DND-41 (cell line): ENCODE measurements at regions not wholly inside any gene's neighbourhood (a gene's known extent, or its start where the extent isn't known, plus 50 kb on each side); places are given as distances from the start of the nearest gene placed in this dataset.

Source experiments
- ATAC-seq: fragments of 200-7000 bp; cut with Tn5 transposase; 3 replicates; pipeline ENCODE4 v1.9.1; 2021; ENCODE audit warnings: low read depth; ENCODE audit not compliant: insufficient read depth
- DNase-seq: peaks from one replicate; pipeline ENCODE4 v3.0.0-alpha.2; 2020
- H2AFZ ChIP-seq: 2 replicates; pipeline ENCODE4 v1.6.0; 2012; ENCODE audit warnings: low read depth, low read length
- H3K27ac ChIP-seq: 2 replicates; pipeline ENCODE4 v1.5.1; 2012; ENCODE audit warnings: low read length, inconsistent platforms
- H3K27me3 ChIP-seq: fragments of 200-600 bp; sonication (generic); 2 replicates; pipeline ENCODE4 v1.6.0; 2012; ENCODE audit warnings: low read length, mild to moderate bottlenecking, inconsistent platforms; ENCODE audit not compliant: insufficient read depth, poor library complexity
- H3K36me3 ChIP-seq: 2 replicates; pipeline ENCODE4 v1.5.1; 2012; ENCODE audit warnings: low read length, inconsistent platforms; ENCODE audit not compliant: insufficient read depth
- H3K4me1 ChIP-seq: 2 replicates; pipeline ENCODE4 v1.5.1; 2012; ENCODE audit warnings: mild to moderate bottlenecking, low read length; ENCODE audit not compliant: insufficient read depth
- H3K4me2 ChIP-seq: 2 replicates; pipeline ENCODE4 v1.6.0; 2012; ENCODE audit warnings: mild to moderate bottlenecking, moderate library complexity, low read length, inconsistent platforms; ENCODE audit not compliant: insufficient read depth
- H3K4me3 ChIP-seq, 2 experiments: fragments of 200-600 bp in 1 of 2; shearing (Covaris generic) in 1 of 2; 2 replicates each; pipeline ENCODE4 v1.5.1; 2012 to 2016; ENCODE audit warnings: inconsistent platforms in 2 of 2, low read length in 2 of 2, mild to moderate bottlenecking in 2 of 2, low read depth in 1 of 2, moderate library complexity in 1 of 2
- H3K79me2 ChIP-seq: 2 replicates; pipeline ENCODE4 v1.6.0; 2012; ENCODE audit warnings: low read length, inconsistent platforms; ENCODE audit not compliant: insufficient read depth
- H3K9ac ChIP-seq: 2 replicates; pipeline ENCODE4 v1.6.0; 2012; ENCODE audit warnings: low read depth, mild to moderate bottlenecking, inconsistent platforms, low read length, moderate library complexity
- H3K9me3 ChIP-seq: 2 replicates; pipeline ENCODE4 v1.5.1; 2012; ENCODE audit warnings: low read length, moderate library complexity, mild to moderate bottlenecking, inconsistent platforms; ENCODE audit not compliant: insufficient read depth, severe bottlenecking
- H4K20me1 ChIP-seq: 2 replicates; pipeline ENCODE4 v1.6.0; 2012; ENCODE audit warnings: low read length; ENCODE audit not compliant: insufficient read depth
- EZH2 ChIP-seq: IDR thresholded peaks from 3 replicates; pipeline ENCODE4 v1.6.1; 2012; ENCODE audit warnings: borderline replicate concordance, low read depth, mild to moderate bottlenecking, moderate library complexity, low read length, inconsistent platforms; ENCODE audit not compliant: severe bottlenecking
- TF ChIP-seq, protein P1 (sequence below): IDR thresholded peaks from 2 replicates; pipeline ENCODE4 v1.5.1; 2012; ENCODE audit warnings: borderline replicate concordance, low read length, moderate library complexity, mild to moderate bottlenecking; ENCODE audit not compliant: poor library complexity, severe bottlenecking; ENCODE audit errors: extremely low read depth

DNA sequence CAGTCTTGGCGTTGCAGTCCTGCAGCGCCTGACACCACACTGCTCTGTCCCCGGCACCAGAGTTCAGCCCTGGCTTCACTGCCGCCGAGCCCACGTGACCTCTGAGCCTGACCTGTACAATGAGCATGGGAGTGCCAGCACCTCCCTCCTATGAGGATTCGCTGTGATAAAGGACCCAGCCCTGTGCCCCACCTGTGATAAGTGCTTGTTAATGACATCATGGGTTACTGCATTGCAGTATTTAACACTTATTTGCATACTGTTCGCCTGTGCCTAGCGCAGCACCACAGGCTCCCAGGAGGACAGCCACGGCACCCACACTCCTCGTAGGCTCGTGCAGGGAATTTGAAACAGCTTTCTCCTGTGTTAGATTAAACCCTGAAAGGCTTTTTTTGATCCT lies 118.2 kb upstream of the GSC start:
- Histone ChIP-seq H3K79me2 (no peaks in the 10 kb centered on the region), H2AFZ (no peak overlapping the region), H4K20me1 (no peaks in the 10 kb centered on the region), H3K4me1 (no peaks in the 10 kb centered on the region), H3K27me3 (no peaks in the 10 kb centered on the region), H3K36me3 (no peaks in the 10 kb centered on the region), H3K4me2 (no peak overlapping the region), H3K27ac (no peak overlapping the region), H3K9ac (no peak overlapping the region), H3K9me3 (no peaks in the 10 kb centered on the region), H3K4me3 (no peak overlapping the region)
- TF ChIP-seq EZH2: no peak
- TF ChIP-seq, protein P1, sequence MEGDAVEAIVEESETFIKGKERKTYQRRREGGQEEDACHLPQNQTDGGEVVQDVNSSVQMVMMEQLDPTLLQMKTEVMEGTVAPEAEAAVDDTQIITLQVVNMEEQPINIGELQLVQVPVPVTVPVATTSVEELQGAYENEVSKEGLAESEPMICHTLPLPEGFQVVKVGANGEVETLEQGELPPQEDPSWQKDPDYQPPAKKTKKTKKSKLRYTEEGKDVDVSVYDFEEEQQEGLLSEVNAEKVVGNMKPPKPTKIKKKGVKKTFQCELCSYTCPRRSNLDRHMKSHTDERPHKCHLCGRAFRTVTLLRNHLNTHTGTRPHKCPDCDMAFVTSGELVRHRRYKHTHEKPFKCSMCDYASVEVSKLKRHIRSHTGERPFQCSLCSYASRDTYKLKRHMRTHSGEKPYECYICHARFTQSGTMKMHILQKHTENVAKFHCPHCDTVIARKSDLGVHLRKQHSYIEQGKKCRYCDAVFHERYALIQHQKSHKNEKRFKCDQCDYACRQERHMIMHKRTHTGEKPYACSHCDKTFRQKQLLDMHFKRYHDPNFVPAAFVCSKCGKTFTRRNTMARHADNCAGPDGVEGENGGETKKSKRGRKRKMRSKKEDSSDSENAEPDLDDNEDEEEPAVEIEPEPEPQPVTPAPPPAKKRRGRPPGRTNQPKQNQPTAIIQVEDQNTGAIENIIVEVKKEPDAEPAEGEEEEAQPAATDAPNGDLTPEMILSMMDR: no peak
- ATAC-seq: no peak; the same call in 2 of the 3 replicates
- no peak for DNase-seq

DNA sequence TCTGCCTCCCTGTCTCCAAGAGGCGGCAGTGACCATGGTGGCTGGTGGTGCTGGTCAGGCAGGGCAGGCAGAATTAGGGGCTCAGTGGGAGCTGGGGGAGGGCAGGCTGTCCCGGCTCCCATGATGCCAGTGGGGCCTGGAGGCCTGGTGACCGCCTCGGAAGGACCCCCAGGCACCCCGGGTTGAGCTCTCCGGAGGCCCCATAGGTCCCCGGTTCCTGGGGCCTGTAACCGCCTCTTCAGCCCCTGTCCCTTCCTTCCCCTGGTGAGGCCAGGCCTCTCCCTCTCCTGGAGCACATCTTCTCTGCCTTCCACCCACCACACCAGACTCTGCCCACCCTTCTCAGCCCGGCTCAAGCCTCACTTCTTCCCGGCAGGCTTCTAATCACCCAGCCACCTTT lies 117.7 kb upstream of the GSC start:
- H3K4me1 ChIP-seq: no peaks in the 10 kb centered on the region
- DNase-seq: no peak
- no peaks in the 10 kb centered on the region for H3K79me2 ChIP-seq
- H2AFZ ChIP-seq: no peak overlapping the region
- H4K20me1 ChIP-seq: no peaks in the 10 kb centered on the region
- no peak overlapping the region for H3K4me2 ChIP-seq
- H3K9me3 ChIP-seq: no peaks in the 10 kb centered on the region
- no peak overlapping the region for H3K27ac ChIP-seq
- H3K4me3 ChIP-seq: no peak overlapping the region
- no peaks in the 10 kb centered on the region for H3K27me3 ChIP-seq
- TF ChIP-seq EZH2: no peak
- TF ChIP-seq, protein P1: no peak
- H3K9ac ChIP-seq: no peak overlapping the region
- no peaks in the 10 kb centered on the region for H3K36me3 ChIP-seq
- no peak for ATAC-seq

DNA sequence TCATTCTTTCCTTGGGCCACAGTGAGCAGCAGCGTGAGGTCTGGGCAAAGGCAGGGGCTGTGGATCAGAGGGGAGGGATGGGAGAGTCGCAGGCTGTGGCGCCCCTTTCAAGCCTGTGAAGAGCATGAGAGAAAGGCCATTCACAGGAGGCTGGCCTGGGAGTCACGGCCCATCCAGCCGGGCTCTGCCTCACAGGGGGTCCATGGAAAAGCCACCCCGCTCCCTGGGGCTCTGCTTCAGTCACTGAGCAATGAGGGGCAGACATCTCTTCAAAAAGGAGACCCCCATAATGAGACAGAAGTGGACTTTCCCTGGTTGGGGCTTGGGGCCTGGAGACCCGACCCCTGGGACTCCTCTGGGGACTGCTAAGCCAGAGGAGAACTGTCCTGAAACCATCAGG lies 117.0 kb upstream of the GSC start:
- Histone ChIP-seq H2AFZ (no peak overlapping the region), H3K27ac (no peak overlapping the region), H3K36me3 (no peaks in the 10 kb centered on the region), H3K4me1 (no peaks in the 10 kb centered on the region), H3K4me2 (no peak overlapping the region), H3K4me3 (no peak overlapping the region), H3K9ac (no peak overlapping the region), H3K79me2 (no peaks in the 10 kb centered on the region), H4K20me1 (no peaks in the 10 kb centered on the region), H3K9me3 (no peaks in the 10 kb centered on the region), H3K27me3 (no peaks in the 10 kb centered on the region)
- DNase-seq (no peak), ATAC-seq (no peak)
- TF ChIP-seq EZH2: no peak
- TF ChIP-seq, protein P1: no peak

DNA sequence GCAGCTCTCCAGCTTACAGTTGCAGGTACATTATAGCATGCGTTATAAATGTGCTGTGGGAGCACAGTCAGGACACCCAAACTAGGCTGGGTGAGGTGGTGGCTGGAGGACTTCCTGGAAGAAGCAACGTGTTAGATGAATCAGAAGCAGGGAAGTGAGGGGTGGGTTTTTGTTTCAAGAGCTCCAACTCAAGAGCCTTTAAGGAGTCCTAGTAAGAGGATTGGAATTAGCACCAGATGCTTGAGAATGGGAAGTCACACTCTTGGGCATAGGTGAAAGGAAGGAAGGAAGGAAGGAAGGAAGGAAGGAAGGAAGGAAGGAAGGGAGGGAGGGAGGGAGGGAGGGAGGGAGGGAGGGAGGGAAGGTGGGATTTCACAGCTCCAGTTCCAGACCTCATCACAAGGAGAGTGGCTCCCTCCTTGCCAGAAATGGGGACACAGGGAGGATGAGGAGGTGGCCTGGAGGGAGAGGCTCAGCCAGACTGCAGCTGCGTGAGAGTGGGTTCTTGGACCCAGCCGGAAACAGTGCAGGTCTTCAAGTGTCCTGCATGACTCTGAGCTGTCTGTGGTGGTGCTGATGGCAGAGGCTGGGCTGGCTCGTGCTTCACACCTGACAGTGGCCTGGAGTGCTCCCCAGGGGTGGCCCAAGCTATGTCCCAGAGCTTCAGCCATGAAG lies 115.7 kb upstream of the GSC start:
- Histone ChIP-seq H3K36me3 (no peaks in the 10 kb centered on the region), H3K4me1 (no peaks in the 10 kb centered on the region), H4K20me1 (no peaks in the 10 kb centered on the region), H3K4me2 (no peak overlapping the region), H3K9ac (no peak overlapping the region), H2AFZ (no peak overlapping the region), H3K27ac (no peak overlapping the region), H3K4me3 (no peak overlapping the region), H3K79me2 (no peaks in the 10 kb centered on the region), H3K9me3 (no peaks in the 10 kb centered on the region), H3K27me3 (no peaks in the 10 kb centered on the region)
- TF ChIP-seq, protein P1: no peak
- no peak for TF ChIP-seq EZH2
- ATAC-seq: no peak
- DNase-seq: no peak
